Thoracic aorta (tissue), 2 donors: ENCODE measurements at regions not wholly inside any gene's neighbourhood (a gene's known extent, or its start where the extent isn't known, plus 50 kb on each side); places are given as distances from the start of the nearest gene placed in this dataset.

Experiments used
- ATAC-seq: fragments of 150-250 bp; one replicate; pipeline ENCODE4 v1.8.0; 2017; ENCODE audit warnings: low read depth; ENCODE audit not compliant: insufficient number of reproducible peaks, low FRiP score
- DNase-seq: peaks from one replicate; pipeline ENCODE4 v3.0.0-alpha.2; 2020; ENCODE audit warnings: low spot score
- H3K27ac ChIP-seq, 2 donors: fragments of 200-600 bp; sonication (generic); 1 replicate in 1 of 2; 2 replicates in 1 of 2; pipeline ENCODE4 v1.5.1; 2016; ENCODE audit warnings: mild to moderate bottlenecking in 2 of 2, moderate library complexity in 2 of 2
- H3K27me3 ChIP-seq: fragments of 200-600 bp; sonication (generic); replicated peaks from 2 replicates; pipeline ENCODE4 v1.6.0; 2016; ENCODE audit warnings: mild to moderate bottlenecking; ENCODE audit not compliant: insufficient read depth
- H3K36me3 ChIP-seq: fragments of 200-600 bp; sonication (generic); one replicate; pipeline ENCODE4 v1.5.1; 2016
- H3K4me1 ChIP-seq, 2 donors: fragments of 200-600 bp; sonication (generic); 1 replicate in 1 of 2; 2 replicates in 1 of 2; pipeline versions ENCODE4 v1.5.1 to v1.6.0; 2016; ENCODE audit warnings: low read depth in 2 of 2, mild to moderate bottlenecking in 1 of 2; ENCODE audit not compliant: control insufficient read depth in 1 of 2
- H3K4me3 ChIP-seq: fragments of 200-600 bp; sonication (generic); 2 replicates; pipeline ENCODE4 v1.5.1; 2016; ENCODE audit warnings: mild to moderate bottlenecking
- H3K9me3 ChIP-seq: fragments of 200-600 bp; sonication (generic); 2 replicates; pipeline ENCODE4 v1.5.1; 2016
- TF ChIP-seq, protein P1 (sequence below): fragments of 200-600 bp; sonication (generic); IDR thresholded peaks from one replicate; pipeline ENCODE4 v1.5.1; 2019; ENCODE audit warnings: antibody characterized with exemption

DNA sequence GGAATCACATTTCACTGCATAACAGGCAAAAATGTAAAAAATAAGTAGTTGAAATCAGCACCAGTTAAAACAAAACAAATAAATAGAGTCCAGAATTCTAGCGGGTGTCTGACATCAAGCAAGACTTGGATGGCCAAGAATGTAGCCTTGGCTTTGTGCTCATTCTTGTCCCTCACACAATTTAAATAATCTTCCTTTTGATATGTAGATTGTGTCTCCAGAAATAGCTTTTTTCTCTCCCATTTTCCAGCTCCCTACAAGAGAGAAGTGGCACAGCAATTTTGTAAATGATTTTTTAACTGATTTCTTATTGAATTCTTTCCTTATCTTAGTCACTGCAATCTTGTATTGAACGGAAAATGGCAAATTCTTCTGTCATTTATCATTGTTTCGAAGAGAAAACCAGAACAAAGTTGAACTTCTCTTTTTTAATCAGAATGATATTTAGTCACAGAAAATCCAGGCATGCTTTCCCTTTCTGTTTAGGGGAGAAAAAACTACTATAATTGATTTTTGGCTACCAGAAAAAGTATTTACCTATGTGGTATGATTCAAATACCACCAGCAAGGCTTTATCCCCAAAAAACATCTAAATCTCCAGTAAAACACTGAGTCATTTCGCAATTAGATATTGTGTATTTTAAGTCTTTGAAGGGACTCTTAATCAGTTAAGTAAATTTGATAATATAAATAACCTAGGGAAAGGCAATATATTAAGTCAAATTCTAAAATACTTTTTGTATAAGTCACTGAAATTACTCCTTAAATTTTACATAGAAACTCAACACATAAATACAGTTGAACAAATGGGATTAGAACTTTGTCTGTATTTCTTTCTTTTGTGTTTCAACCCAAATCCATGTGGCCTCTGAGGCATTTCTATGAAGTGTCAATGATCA, 481.7 kb downstream of the GBE1 start:
- Histone ChIP-seq H3K9me3 (no peaks in the 10 kb centered on the region), H3K4me1 (no peaks in the 10 kb centered on the region), H3K4me3 (no peak overlapping the region), H3K27ac (no peak overlapping the region), H3K36me3 (no peaks in the 10 kb centered on the region), H3K27me3 (no peaks in the 10 kb centered on the region)
- ATAC-seq (no peak), DNase-seq (no peak)
- TF ChIP-seq, protein P1, sequence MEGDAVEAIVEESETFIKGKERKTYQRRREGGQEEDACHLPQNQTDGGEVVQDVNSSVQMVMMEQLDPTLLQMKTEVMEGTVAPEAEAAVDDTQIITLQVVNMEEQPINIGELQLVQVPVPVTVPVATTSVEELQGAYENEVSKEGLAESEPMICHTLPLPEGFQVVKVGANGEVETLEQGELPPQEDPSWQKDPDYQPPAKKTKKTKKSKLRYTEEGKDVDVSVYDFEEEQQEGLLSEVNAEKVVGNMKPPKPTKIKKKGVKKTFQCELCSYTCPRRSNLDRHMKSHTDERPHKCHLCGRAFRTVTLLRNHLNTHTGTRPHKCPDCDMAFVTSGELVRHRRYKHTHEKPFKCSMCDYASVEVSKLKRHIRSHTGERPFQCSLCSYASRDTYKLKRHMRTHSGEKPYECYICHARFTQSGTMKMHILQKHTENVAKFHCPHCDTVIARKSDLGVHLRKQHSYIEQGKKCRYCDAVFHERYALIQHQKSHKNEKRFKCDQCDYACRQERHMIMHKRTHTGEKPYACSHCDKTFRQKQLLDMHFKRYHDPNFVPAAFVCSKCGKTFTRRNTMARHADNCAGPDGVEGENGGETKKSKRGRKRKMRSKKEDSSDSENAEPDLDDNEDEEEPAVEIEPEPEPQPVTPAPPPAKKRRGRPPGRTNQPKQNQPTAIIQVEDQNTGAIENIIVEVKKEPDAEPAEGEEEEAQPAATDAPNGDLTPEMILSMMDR, result no peak

DNA sequence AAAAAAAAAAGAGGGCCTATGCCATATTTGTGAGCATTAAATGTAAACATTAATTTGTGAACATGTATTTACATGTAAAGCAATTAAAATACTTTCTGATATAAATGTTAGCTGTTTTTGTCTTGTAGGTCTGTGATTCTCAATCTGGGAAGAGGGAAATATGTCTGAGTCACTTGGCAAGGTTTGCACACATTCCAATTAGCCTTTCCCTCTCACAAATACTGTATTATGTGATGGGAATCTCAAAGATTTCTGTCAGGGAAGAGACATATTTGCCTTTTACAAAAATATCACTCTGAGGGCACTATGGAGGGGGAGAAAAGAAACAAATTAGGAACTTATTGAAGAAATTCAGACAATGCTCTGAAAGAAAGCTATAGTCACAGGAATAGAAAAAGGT, 483.6 kb downstream of the GBE1 start:
- Histone ChIP-seq H3K27me3 (no peaks in the 10 kb centered on the region), H3K9me3 (no peaks in the 10 kb centered on the region), H3K4me1 (no peaks in the 10 kb centered on the region), H3K4me3 (no peak overlapping the region), H3K27ac (no peak overlapping the region), H3K36me3 (no peaks in the 10 kb centered on the region)
- DNase-seq, result no peak
- no peak for ATAC-seq
- TF ChIP-seq, protein P1, result no peak

DNA sequence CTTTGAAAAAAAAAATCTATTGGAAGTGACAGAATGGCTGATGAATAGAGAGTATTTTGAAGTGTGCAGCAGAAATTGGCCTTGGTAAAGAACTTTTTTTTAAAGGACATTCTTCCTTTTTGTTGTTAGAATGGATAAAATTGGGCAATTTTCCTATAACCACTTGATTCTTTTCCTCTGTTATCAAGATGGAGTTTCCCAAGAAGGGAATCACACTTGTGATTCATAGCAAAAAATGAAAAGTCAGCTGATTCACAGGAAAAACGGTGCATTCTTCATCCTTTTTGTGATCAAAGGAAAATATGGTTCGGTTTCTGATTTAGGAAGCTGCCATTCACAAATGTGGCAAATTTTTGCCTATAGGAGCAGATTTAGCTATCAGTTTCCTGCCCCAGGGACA, 486.8 kb downstream of the GBE1 start:
- Histone ChIP-seq H3K27me3 (no peaks in the 10 kb centered on the region), H3K4me1 (no peaks in the 10 kb centered on the region), H3K9me3 (no peaks in the 10 kb centered on the region), H3K4me3 (no peak overlapping the region), H3K27ac (no peak overlapping the region), H3K36me3 (no peaks in the 10 kb centered on the region)
- TF ChIP-seq, protein P1, result no peak
- ATAC-seq, result no peak
- no peak for DNase-seq

DNA sequence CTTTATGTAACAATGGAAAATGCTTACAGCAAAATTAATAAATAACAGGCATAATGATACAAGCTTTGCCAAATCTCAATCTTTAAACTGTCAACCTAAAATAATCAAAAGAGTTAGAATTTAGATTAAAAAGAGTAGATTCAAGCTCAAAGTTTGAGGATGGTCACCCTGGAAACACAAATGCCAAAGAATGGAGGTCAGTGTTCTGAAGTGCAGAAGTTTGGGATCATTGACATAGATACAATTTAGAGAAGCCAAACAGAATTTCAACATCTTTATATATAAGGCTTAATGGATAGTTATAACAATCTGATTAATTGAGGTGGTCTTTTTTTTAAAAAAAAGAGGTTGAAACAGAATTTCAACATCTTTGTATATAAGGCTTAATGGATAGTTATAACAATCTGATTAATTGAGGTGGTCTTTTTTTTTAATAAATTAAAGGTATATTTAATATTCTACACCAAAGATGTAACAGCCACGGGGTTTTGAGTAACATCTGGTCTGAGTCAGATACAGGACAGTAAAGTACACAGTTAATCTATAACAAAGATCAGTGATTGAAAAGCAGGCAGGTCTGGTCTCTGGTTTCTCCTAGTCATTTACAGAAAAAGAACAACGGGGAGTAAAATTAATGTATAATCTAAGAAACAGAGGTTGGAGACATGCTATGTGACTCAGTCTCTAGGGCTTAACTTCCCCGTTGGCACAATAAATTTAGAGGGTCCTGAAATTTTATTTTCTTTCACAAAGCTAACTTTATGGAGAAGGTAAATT, 490.7 kb downstream of the GBE1 start:
- H3K27me3 ChIP-seq, result no peaks in the 10 kb centered on the region
- no peaks in the 10 kb centered on the region for H3K9me3 ChIP-seq
- no peak overlapping the region for H3K4me3 ChIP-seq
- H3K36me3 ChIP-seq, result no peaks in the 10 kb centered on the region
- ATAC-seq (no peak), DNase-seq (no peak)
- no peaks in the 10 kb centered on the region for H3K4me1 ChIP-seq
- TF ChIP-seq, protein P1, result no peak
- H3K27ac ChIP-seq, result no peak overlapping the region

DNA sequence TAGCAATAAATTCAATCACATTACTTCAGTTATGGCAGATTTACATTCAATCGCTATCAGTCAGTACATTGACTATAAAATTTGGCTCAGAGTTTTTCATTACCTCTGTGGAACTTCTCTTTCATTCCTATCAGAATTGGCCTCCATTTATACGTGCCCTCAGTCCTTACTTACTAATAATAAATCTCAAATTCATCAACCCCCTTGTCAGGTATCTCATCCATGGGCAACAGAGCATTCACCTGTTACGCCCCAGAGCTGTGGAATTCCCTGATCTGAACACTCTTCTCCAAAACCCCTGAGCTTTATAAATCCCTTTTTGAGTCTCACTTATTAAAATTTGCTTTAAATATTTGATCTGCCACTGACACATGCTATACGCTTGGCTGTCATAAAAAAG, 492.9 kb downstream of the GBE1 start:
- H3K27me3 ChIP-seq, result no peaks in the 10 kb centered on the region
- H3K4me3 ChIP-seq, result no peak overlapping the region
- H3K9me3 ChIP-seq, result no peaks in the 10 kb centered on the region
- DNase-seq (no peak), ATAC-seq (no peak)
- TF ChIP-seq, protein P1, result no peak
- no peaks in the 10 kb centered on the region for H3K36me3 ChIP-seq
- no peaks in the 10 kb centered on the region for H3K4me1 ChIP-seq
- no peak overlapping the region for H3K27ac ChIP-seq
